MG63 (cell line): ENCODE measurements at regions not wholly inside any gene's neighbourhood (a gene's known extent, or its start where the extent isn't known, plus 50 kb on each side); places are given as distances from the start of the nearest gene placed in this dataset.

Experiments
- DNase-seq: peaks from one replicate; pipeline ENCODE4 v3.0.0-alpha.2; 2020
- H3K27me3 ChIP-seq: fragments of 250-450 bp; sonication (Bioruptor Pico); 2 replicates; pipeline ENCODE4 v1.5.1; 2020; ENCODE audit warnings: mild to moderate bottlenecking, moderate library complexity
- H3K36me3 ChIP-seq: fragments of 250-450 bp; sonication (Bioruptor Pico); 2 replicates; pipeline ENCODE4 v1.5.1; 2020; ENCODE audit warnings: mild to moderate bottlenecking, moderate library complexity
- H3K4me3 ChIP-seq: fragments of 250-450 bp; sonication (Bioruptor Pico); 2 replicates; pipeline ENCODE4 v1.5.1; 2020; ENCODE audit warnings: mild to moderate bottlenecking, moderate library complexity
- H3K9me3 ChIP-seq: fragments of 250-450 bp; sonication (Bioruptor Pico); 2 replicates; pipeline ENCODE4 v1.5.1; 2020; ENCODE audit warnings: mild to moderate bottlenecking, moderate library complexity

DNA sequence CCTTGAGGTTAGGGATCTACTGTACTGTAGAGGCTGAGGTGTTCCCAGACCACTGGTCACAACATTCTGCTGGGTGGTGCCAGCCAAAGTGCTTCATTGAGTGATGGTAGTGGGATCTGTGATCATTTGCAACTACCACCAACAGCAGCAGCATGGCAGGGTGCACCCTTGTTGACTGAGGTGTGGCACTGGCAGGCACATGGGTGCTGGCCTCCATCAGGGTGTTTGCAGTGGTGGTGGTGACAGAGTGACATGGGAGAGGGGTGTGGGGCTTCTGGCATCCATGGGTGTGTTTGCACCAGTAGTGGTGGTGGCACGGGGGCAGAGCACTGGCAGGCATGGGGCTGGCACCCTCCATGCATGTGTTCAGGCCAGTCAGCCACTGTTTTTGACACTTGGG, 183.7 kb upstream of the LYPLAL1 start:
- no peaks in the 10 kb centered on the region for H3K36me3 ChIP-seq
- no peak overlapping the region for H3K4me3 ChIP-seq
- H3K9me3 ChIP-seq, result peaks cover 11% of the 10 kb centered on the region
- no peaks in the 10 kb centered on the region for H3K27me3 ChIP-seq
- no peak for DNase-seq

DNA sequence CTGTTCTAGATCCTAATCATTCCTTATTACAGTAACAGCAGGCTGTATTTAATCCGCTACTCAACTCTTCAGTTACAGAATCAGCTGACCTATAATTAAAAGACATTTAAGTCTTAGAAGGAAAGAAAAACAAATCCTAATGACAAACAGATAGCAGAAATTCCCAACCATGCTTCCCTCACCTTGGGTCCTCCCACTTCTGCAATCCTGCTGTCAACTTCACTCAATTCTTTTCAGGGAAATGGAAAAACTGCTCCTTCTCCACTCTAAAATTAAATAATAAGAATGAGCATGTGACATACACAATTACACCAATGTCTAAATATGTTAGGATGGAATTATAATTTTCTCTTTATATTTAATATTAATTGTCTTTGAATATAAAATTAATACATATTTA, 182.6 kb upstream of the LYPLAL1 start:
- Histone ChIP-seq H3K36me3 (no peaks in the 10 kb centered on the region), H3K4me3 (no peak overlapping the region), H3K9me3 (peaks cover 11% of the 10 kb centered on the region), H3K27me3 (no peaks in the 10 kb centered on the region)
- DNase-seq, result no peak

- no peaks in the 10 kb centered on the region for H3K36me3 ChIP-seq
- no peak for DNase-seq
- H3K9me3 ChIP-seq, result peaks cover 2% of the 10 kb centered on the region; the same call in 1 of the 2 replicates
- no peaks in the 10 kb centered on the region for H3K27me3 ChIP-seq
- no peak overlapping the region for H3K4me3 ChIP-seq
Observed at GRCh38 chr1:218994615-218995014, 179.1 kb upstream of the LYPLAL1 start.

DNA sequence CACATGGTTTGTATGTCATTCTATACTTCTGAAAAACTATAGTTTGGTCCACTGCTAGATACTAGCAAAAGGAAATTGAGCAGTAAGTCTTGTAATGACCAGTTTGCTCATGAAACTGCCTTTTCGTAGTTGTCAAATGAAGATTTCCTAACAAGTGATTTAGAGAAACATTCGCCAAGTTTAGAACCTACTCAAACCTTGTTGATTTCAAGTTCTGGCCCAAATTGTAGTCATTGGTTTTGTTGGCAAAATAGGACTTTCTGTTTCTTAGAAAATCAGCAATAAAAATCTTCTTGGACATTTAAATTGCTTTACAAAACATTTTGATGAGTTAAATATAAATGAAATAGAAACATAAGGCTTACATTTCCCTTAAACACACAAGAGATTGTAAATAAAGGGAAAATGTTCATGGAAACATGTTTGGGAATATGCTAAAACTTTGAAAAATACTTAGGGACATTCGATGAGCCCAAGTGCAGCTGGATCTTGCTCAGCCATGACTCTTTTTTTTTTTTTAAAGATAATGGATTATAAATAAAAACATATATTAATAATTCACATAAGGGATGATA, 178.5 kb upstream of the LYPLAL1 start:
- no peaks in the 10 kb centered on the region for H3K36me3 ChIP-seq
- H3K27me3 ChIP-seq, result no peaks in the 10 kb centered on the region
- H3K4me3 ChIP-seq, result no peak overlapping the region
- no peak for DNase-seq
- peaks cover 2% of the 10 kb centered on the region; the same call in 1 of the 2 replicates for H3K9me3 ChIP-seq

DNA sequence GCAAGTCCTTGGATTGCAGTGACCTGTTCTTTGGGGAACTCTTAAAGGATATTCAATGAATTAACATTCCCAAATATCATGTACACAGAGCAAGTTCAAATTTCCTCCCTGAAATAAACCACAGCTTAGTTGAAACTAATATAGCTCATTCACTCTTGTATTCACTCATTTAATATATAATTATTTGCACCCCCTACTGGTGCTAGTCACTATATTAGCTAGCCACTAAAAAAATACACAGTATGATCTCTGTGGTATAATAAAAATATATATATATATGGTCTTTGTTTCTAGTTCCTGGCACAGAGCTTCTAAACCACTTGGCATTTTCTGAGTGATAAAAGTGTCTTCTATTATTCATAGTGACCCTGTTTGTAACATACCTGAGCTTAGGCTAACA, 177.3 kb upstream of the LYPLAL1 start:
- no peak for DNase-seq
- Histone ChIP-seq H3K9me3 (no peaks in the 10 kb centered on the region), H3K4me3 (no peak overlapping the region), H3K27me3 (no peaks in the 10 kb centered on the region), H3K36me3 (no peaks in the 10 kb centered on the region)

- H3K36me3 ChIP-seq, result no peaks in the 10 kb centered on the region
- no peaks in the 10 kb centered on the region for H3K27me3 ChIP-seq
- peaks cover 4% of the 10 kb centered on the region; the same call in 1 of the 2 replicates for H3K9me3 ChIP-seq
- DNase-seq, result no peak
- no peak overlapping the region for H3K4me3 ChIP-seq
Observed at GRCh38 chr1:219000005-219000404, 173.7 kb upstream of the LYPLAL1 start.

DNA sequence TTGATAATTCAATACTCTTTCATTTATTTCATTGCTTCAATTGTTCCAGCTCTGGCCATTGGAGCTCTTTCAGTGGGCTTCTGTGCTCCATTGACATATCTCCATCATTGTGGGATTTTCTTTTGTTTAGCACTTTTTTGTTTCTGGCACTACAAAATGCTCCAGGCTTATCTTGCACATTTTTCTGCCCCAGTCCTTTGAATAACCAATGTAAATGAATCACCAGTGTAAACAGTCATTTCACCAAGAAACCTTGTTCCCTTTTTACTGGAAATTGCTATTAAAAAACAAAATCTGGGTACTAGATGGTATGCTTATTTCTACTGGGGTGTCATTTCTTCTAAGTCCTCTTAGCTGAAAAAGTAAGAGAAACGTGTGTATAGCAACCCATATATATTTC, 173.0 kb upstream of the LYPLAL1 start:
- Histone ChIP-seq H3K4me3 (no peak overlapping the region), H3K27me3 (no peaks in the 10 kb centered on the region), H3K36me3 (no peaks in the 10 kb centered on the region), H3K9me3 (peaks cover 4% of the 10 kb centered on the region; the same call in 1 of the 2 replicates)
- no peak for DNase-seq

- Histone ChIP-seq H3K36me3 (no peaks in the 10 kb centered on the region), H3K27me3 (no peaks in the 10 kb centered on the region), H3K4me3 (no peak overlapping the region), H3K9me3 (no peaks in the 10 kb centered on the region)
- no peak for DNase-seq
Observed at GRCh38 chr1:219010720-219011119, 163.0 kb upstream of the LYPLAL1 start.

- DNase-seq, result no peak
- no peaks in the 10 kb centered on the region for H3K36me3 ChIP-seq
- peaks cover 7% of the 10 kb centered on the region; the same call in 1 of the 2 replicates for H3K9me3 ChIP-seq
- H3K4me3 ChIP-seq, result no peak overlapping the region
- no peaks in the 10 kb centered on the region for H3K27me3 ChIP-seq
Observed at GRCh38 chr1:219020386-219020785, 153.3 kb upstream of the LYPLAL1 start.

- no peak for DNase-seq
- Histone ChIP-seq H3K27me3 (no peaks in the 10 kb centered on the region), H3K9me3 (peaks cover 7% of the 10 kb centered on the region; the same call in 1 of the 2 replicates), H3K4me3 (no peak overlapping the region), H3K36me3 (no peaks in the 10 kb centered on the region)
Observed at GRCh38 chr1:219020846-219021245, 152.8 kb upstream of the LYPLAL1 start.

- H3K4me3 ChIP-seq, result no peak overlapping the region
- no peaks in the 10 kb centered on the region for H3K27me3 ChIP-seq
- no peak for DNase-seq
- H3K9me3 ChIP-seq, result no peaks in the 10 kb centered on the region
- H3K36me3 ChIP-seq, result no peaks in the 10 kb centered on the region
Observed at GRCh38 chr1:219027146-219027673, 146.5 kb upstream of the LYPLAL1 start.

DNA sequence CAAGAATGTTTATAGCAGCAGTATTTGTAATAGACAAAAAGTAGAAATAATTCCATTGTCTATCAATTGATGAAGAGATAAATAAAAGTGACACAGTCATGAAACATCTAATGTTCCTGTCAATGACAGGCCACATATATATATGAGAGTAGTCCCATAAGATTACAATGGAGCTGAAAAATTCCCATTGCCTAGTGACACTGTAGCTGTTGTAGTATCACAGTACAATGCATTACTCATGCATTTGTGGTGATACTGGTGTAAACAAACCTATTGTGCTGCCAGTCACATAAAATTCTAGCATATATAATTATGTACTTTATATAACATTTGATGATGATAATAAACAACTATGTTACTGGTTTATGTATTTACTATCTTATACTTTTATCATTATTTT, 141.9 kb upstream of the LYPLAL1 start:
- H3K27me3 ChIP-seq, result no peaks in the 10 kb centered on the region
- no peak for DNase-seq

DNA sequence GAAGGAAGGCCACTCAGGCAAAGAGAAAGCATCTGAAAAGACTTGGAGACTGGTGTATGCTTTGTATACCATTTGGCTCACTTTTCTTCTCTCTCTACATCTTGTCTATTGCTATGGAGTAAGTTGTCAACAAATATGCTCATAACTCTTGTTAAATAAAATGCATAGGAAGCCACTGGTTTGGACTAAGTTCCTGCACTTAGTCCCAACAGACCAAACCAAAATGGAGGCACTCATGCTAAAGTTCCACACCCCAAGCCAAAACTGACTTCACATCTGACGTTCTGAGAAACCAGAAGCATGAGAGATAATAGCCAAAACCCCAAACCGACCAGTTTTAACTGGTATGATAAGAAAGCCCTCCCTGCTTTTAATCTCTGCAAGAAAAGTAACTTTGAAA, 135.3 kb upstream of the LYPLAL1 start:
- DNase-seq, result no peak

More for the DNA sequence above, 141.9 kb upstream of the LYPLAL1 start:
- H3K4me3 ChIP-seq, result no peak overlapping the region
- H3K36me3 ChIP-seq, result no peaks in the 10 kb centered on the region
- H3K9me3 ChIP-seq, result no peaks in the 10 kb centered on the region

GRCh38 chr1:219039017-219039681, 134.5 kb upstream of the LYPLAL1 start:
- no peak for DNase-seq
- Histone ChIP-seq H3K4me3 (no peak overlapping the region), H3K9me3 (peaks cover 4% of the 10 kb centered on the region; the same call in 1 of the 2 replicates), H3K27me3 (no peaks in the 10 kb centered on the region), H3K36me3 (no peaks in the 10 kb centered on the region)

More for the DNA sequence above, 135.3 kb upstream of the LYPLAL1 start:
- Histone ChIP-seq H3K27me3 (no peaks in the 10 kb centered on the region), H3K36me3 (no peaks in the 10 kb centered on the region), H3K4me3 (no peak overlapping the region), H3K9me3 (peaks cover 4% of the 10 kb centered on the region; the same call in 1 of the 2 replicates)

DNA sequence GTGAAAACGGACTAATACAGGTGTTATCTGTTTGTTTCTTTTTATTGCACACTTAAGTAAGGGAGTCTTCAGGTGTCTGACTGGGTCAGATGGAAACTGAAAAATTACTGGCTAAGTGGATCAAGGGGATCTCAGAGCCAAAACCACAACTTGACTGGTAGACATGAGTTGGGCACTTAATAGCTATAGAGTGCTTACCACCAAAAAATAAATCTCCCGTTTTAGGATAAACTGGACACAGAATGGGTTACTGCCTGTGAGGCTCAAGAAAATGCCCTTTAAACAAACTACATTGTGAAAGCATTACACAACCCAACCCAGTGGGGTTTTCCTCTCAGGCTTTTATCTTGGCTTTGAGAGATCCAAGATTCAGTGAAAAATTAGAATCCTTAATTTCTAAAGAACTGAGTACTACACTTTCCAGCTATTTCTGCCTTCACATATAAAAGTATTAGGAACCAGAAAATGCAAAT, 134.0 kb upstream of the LYPLAL1 start:
- Histone ChIP-seq H3K27me3 (no peaks in the 10 kb centered on the region), H3K9me3 (peaks cover 4% of the 10 kb centered on the region; the same call in 1 of the 2 replicates), H3K4me3 (no peak overlapping the region), H3K36me3 (no peaks in the 10 kb centered on the region)
- no peak for DNase-seq

- no peak overlapping the region for H3K4me3 ChIP-seq
- peaks cover 4% of the 10 kb centered on the region; the same call in 1 of the 2 replicates for H3K9me3 ChIP-seq
- H3K36me3 ChIP-seq, result no peaks in the 10 kb centered on the region
- H3K27me3 ChIP-seq, result no peaks in the 10 kb centered on the region
- DNase-seq, result no peak
Observed at GRCh38 chr1:219040291-219040690, 133.4 kb upstream of the LYPLAL1 start.

DNA sequence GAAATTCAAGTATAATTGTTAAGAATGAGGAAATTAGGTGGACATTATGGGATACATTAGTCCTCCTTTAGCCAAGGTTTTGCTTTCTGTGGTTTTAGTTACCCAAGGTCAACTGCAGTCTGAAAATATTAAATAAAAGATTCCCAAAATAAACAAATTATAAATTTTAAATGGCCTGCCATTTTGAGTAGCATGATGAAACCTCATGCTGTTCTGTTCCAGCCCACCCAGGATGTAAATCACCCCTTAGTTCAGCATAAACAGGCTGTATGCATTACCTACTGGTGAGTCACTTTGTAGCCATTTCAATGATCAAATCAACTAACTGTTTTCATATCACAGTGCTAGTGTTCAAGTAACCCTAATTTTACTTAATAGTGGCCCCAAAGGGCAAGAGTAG, 132.5 kb upstream of the LYPLAL1 start:
- Histone ChIP-seq H3K4me3 (no peak overlapping the region), H3K36me3 (no peaks in the 10 kb centered on the region), H3K27me3 (no peaks in the 10 kb centered on the region), H3K9me3 (peaks cover 4% of the 10 kb centered on the region; the same call in 1 of the 2 replicates)
- DNase-seq, result peak; percentile 35

DNA sequence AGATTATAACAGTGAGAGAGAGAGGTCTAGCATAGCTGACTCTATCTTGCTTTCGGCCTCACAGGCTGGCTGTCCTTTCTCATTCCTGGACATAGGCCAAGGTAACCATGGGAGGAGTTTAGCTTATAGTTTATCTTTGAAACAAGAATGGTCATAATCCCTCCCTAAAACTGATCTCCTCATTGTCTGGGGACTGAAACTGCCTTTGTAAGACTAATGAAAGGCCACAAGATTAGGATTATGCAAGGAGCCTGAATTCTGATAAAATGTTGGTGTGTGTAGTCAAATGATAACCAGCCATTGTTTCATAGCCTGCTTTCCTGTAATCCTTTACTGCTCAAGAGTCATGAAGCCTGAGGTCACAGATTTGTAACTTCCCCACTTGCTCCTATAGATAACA, 131.9 kb upstream of the LYPLAL1 start:
- DNase-seq, result peak; percentile 1
- Histone ChIP-seq H3K36me3 (no peaks in the 10 kb centered on the region), H3K9me3 (peaks cover 4% of the 10 kb centered on the region; the same call in 1 of the 2 replicates)

More for the DNA sequence above, 131.9 kb upstream of the LYPLAL1 start:
- Histone ChIP-seq H3K4me3 (no peak overlapping the region), H3K27me3 (no peaks in the 10 kb centered on the region)
